Stimulated activated CD8-positive, alpha-beta memory T cell treated with anti-CD3 and anti-CD28 coated beads, Interleukin-4, amount 100 ng/mL, for 48 hours (primary cell): ENCODE measurements at regions not wholly inside any gene's neighbourhood (a gene's known extent, or its start where the extent isn't known, plus 50 kb on each side); places are given as distances from the start of the nearest gene placed in this dataset.
"Not testable (repeated sequence)": the region's sequence is repeated elsewhere in the genome, so short reads cannot be mapped to it uniquely, and the experiment has no call there.

ENCODE experiments used
- DNase-seq: peaks from one replicate; pipeline ENCODE4 v3.0.0-alpha.2; 2020

GRCh38 chr14:41051801-41052200 is 554.9 kb upstream of the LRFN5 start:
- DNase-seq: no peak

GRCh38 chr14:41047763-41048162 is 558.9 kb upstream of the LRFN5 start:
- no peak for DNase-seq

GRCh38 chr14:41037388-41037787 is 569.3 kb upstream of the LRFN5 start:
- no peak for DNase-seq

GRCh38 chr14:41034969-41035368 is 571.7 kb upstream of the LRFN5 start:
- no peak for DNase-seq

GRCh38 chr14:41022932-41023331 is 583.7 kb upstream of the LRFN5 start:
- no peak for DNase-seq

- no peak for DNase-seq
These were observed 590.5 kb upstream of the LRFN5 start for GRCh38 chr14:41016213-41016612.

- no peak for DNase-seq
These were observed 606.3 kb upstream of the LRFN5 start for GRCh38 chr14:41000350-41000749.

- DNase-seq: no peak
These were observed 617.4 kb upstream of the LRFN5 start for GRCh38 chr14:40989260-40989659.

GRCh38 chr14:40987481-40987880 is 619.2 kb upstream of the LRFN5 start:
- DNase-seq: no peak

- DNase-seq: no peak
These were observed 620.0 kb upstream of the LRFN5 start for GRCh38 chr14:40986655-40987054.

GRCh38 chr14:40985584-40985983 is 621.1 kb upstream of the LRFN5 start:
- DNase-seq: no peak

GRCh38 chr14:40983604-40984003 is 623.1 kb upstream of the LRFN5 start:
- DNase-seq: no peak

- DNase-seq: no peak
These were observed 625.4 kb upstream of the LRFN5 start for GRCh38 chr14:40981247-40981646.

- not testable (repeated sequence) for DNase-seq
These were observed 646.4 kb upstream of the LRFN5 start for GRCh38 chr14:40960257-40960656.

- DNase-seq: no peak
These were observed 651.6 kb upstream of the LRFN5 start for GRCh38 chr14:40955131-40955505.

- DNase-seq: not testable (repeated sequence)
These were observed 652.1 kb upstream of the LRFN5 start for GRCh38 chr14:40954448-40955130.

- no peak for DNase-seq
These were observed 662.2 kb upstream of the LRFN5 start for GRCh38 chr14:40944521-40944920.

GRCh38 chr14:40936861-40937260 is 669.8 kb upstream of the LRFN5 start:
- DNase-seq: no peak

GRCh38 chr14:40920380-40920779 is 686.3 kb upstream of the LRFN5 start:
- DNase-seq: no peak

- no peak for DNase-seq
These were observed 695.5 kb upstream of the LRFN5 start for GRCh38 chr14:40911141-40911540.

GRCh38 chr14:40909906-40910305 is 696.8 kb upstream of the LRFN5 start:
- DNase-seq: no peak

- no peak for DNase-seq
These were observed 703.0 kb upstream of the LRFN5 start for GRCh38 chr14:40903709-40904108.

- DNase-seq: no peak
These were observed 707.2 kb upstream of the LRFN5 start for GRCh38 chr14:40899435-40899834.

GRCh38 chr14:40894846-40895245 is 711.8 kb upstream of the LRFN5 start:
- DNase-seq: no peak

GRCh38 chr14:40889126-40889525 is 717.5 kb upstream of the LRFN5 start:
- DNase-seq: no peak

- no peak for DNase-seq
These were observed 718.8 kb upstream of the LRFN5 start for GRCh38 chr14:40887912-40888311.
